RKO (cell line): ENCODE measurements at regions not wholly inside any gene's neighbourhood (a gene's known extent, or its start where the extent isn't known, plus 50 kb on each side); places are given as distances from the start of the nearest gene placed in this dataset.
"Not testable (repeated sequence)": the region's sequence is repeated elsewhere in the genome, so short reads cannot be mapped to it uniquely, and the experiment has no call there.

Source experiments
- DNase-seq: peaks from one replicate; pipeline ENCODE4 v3.0.0-alpha.2; 2016; ENCODE audit warnings: low spot score

GRCh38 chr11:89545691-89546090 is 54.5 kb upstream of the NOX4 start:
- no peak for DNase-seq

- not testable (repeated sequence) for DNase-seq
These were observed 64.6 kb upstream of the NOX4 start for GRCh38 chr11:89555781-89556180.

- DNase-seq, result not testable (repeated sequence)
These were observed 65.8 kb upstream of the NOX4 start for GRCh38 chr11:89556731-89557707.

- DNase-seq, result not testable (repeated sequence)
These were observed 69.4 kb upstream of the NOX4 start for GRCh38 chr11:89560598-89560997.

- DNase-seq, result not testable (repeated sequence)
These were observed 71.6 kb upstream of the NOX4 start for GRCh38 chr11:89562731-89563130.

GRCh38 chr11:89566972-89567371 is 75.8 kb upstream of the NOX4 start:
- no peak for DNase-seq

- DNase-seq, result not testable (repeated sequence)
These were observed 78.2 kb upstream of the NOX4 start for GRCh38 chr11:89569387-89569786.

GRCh38 chr11:89571706-89572105 is 80.5 kb upstream of the NOX4 start:
- DNase-seq, result not testable (repeated sequence)

- not testable (repeated sequence) for DNase-seq
These were observed 84.7 kb upstream of the NOX4 start for GRCh38 chr11:89575846-89576245.

- not testable (repeated sequence) for DNase-seq
These were observed 86.3 kb upstream of the NOX4 start for GRCh38 chr11:89577428-89577827.

- DNase-seq, result no peak
These were observed 92.4 kb upstream of the NOX4 start for GRCh38 chr11:89583580-89583979.

- not testable (repeated sequence) for DNase-seq
These were observed 93.9 kb upstream of the NOX4 start for GRCh38 chr11:89585046-89585445.

GRCh38 chr11:89585471-89585870 is 94.3 kb upstream of the NOX4 start:
- DNase-seq, result not testable (repeated sequence)

- DNase-seq, result not testable (repeated sequence)
These were observed 98.2 kb upstream of the NOX4 start for GRCh38 chr11:89589413-89589812.

- not testable (repeated sequence) for DNase-seq
These were observed 98.9 kb upstream of the NOX4 start for GRCh38 chr11:89590008-89590632.

GRCh38 chr11:89601263-89601662 is 108.8 kb upstream of the TRIM77 start:
- peak; percentile 14 for DNase-seq

GRCh38 chr11:89604281-89604680 is 105.8 kb upstream of the TRIM77 start:
- no peak for DNase-seq

GRCh38 chr11:89606845-89607244 is 103.3 kb upstream of the TRIM77 start:
- DNase-seq, result peak; percentile 86

GRCh38 chr11:89607497-89607896 is 102.6 kb upstream of the TRIM77 start:
- DNase-seq, result not testable (repeated sequence)

GRCh38 chr11:89608234-89608966 is 101.7 kb upstream of the TRIM77 start:
- DNase-seq, result no peak

- no peak for DNase-seq
These were observed 98.0 kb upstream of the TRIM77 start for GRCh38 chr11:89612096-89612495.

- DNase-seq, result no peak
These were observed 96.2 kb upstream of the TRIM77 start for GRCh38 chr11:89613911-89614310.
